Sigmoid colon (tissue), 6 donors: ENCODE measurements at regions not wholly inside any gene's neighbourhood (a gene's known extent, or its start where the extent isn't known, plus 50 kb on each side); places are given as distances from the start of the nearest gene placed in this dataset.
A peak's percentile ranks its signal among the peaks of the same experiment; 100 is the strongest.

Experiments
- DNase-seq: peaks from one replicate; pipeline ENCODE4 v3.0.0-alpha.2; 2019
- H3K27ac ChIP-seq, 4 donors: fragments of 200-600 bp; sonication (generic); one replicate each; pipeline ENCODE4 v1.5.1; 2016 to 2019; ENCODE audit warnings: mild to moderate bottlenecking in 1 of 4
- H3K27me3 ChIP-seq, 3 donors: fragments of 200-600 bp; sonication (generic); one replicate each; pipeline ENCODE4 v1.5.1; 2019; ENCODE audit warnings: mild to moderate bottlenecking in 1 of 3
- H3K36me3 ChIP-seq, 4 donors: fragments of 200-600 bp; sonication (generic); one replicate each; pipeline ENCODE4 v1.5.1; 2016 to 2019
- H3K4me1 ChIP-seq, 4 donors: fragments of 200-600 bp; sonication (generic); one replicate each; pipeline ENCODE4 v1.5.1; 2017 to 2019
- H3K4me3 ChIP-seq, 4 donors: fragments of 200-600 bp; sonication (generic); one replicate each; pipeline ENCODE4 v1.5.1; 2017 to 2019; ENCODE audit warnings: mild to moderate bottlenecking in 2 of 4, moderate library complexity in 1 of 4
- H3K9me3 ChIP-seq, 4 donors: fragments of 200-600 bp in 3 of 4; sonication (generic) in 3 of 4; one replicate each; pipeline versions ENCODE4 v1.5.1 to v1.6.1; 2013 to 2019
- CTCF ChIP-seq, 4 experiments: fragments of 450-650 bp in 3 of 4; fragments of 200-600 bp in 1 of 4; IDR thresholded peaks; one replicate each; pipeline ENCODE4 v1.5.1; 2016 to 2019; ENCODE audit warnings: antibody characterized with exemption in 4 of 4, mild to moderate bottlenecking in 3 of 4, moderate library complexity in 2 of 4
- EP300 ChIP-seq, 4 donors: sonication (generic); formaldehyde crosslinking; IDR thresholded peaks; one replicate each; pipeline ENCODE4 v1.6.1; 2017; ENCODE audit warnings: antibody characterized with exemption in 4 of 4
- POLR2A ChIP-seq, 2 donors: fragments of 450-650 bp; IDR thresholded peaks; one replicate each; pipeline ENCODE4 v1.6.1; 2016; ENCODE audit warnings: antibody characterized with exemption in 2 of 2, mild to moderate bottlenecking in 2 of 2, moderate library complexity in 2 of 2
- POLR2AphosphoS5 ChIP-seq, 4 donors: sonication (generic); formaldehyde crosslinking; IDR thresholded peaks; one replicate each; pipeline ENCODE4 v1.6.1; 2017; ENCODE audit warnings: antibody characterized with exemption in 4 of 4
- WGBS, 2 donors: extraction: QIAGEN DNeasy Blood & Tissue Kit; methylation state at CpG; one replicate each; pipeline ENCODE4 v1.1.7; 2013; 5-methylcytosine and 5-hydroxymethylcytosine counted together
- intact Hi-C: fragments of 100-400 bp; cut with DNase I; formaldehyde crosslinking; loops from one replicate; pipeline ENCODE4 v1.15.1; 2023
- donor health status: healthy with polysubstance abuse.
- donor health status: healthy.

- intact Hi-C loops: loop anchor here (10.0 kb wide), 1 partner anchor 580 kb away; no protein-coding TSS in a partner anchor
- DNase-seq: no peak
- Histone ChIP-seq H3K27me3 (no peaks in the 10 kb centered on the region), H3K27ac (no peak overlapping the region), H3K4me1 (no peaks in the 10 kb centered on the region), H3K36me3 (no peaks in the 10 kb centered on the region), H3K9me3 (no peaks in the 10 kb centered on the region), H3K4me3 (no peak overlapping the region)
- WGBS, 2 donors: 27 to 28% methylated on average over 5 of the region's 5 CpGs
- peak in 3 of 4 experiments; percentile 46 to 71 (median 59) for TF ChIP-seq CTCF (IDR thresholded peaks at IDR 0.05)
- TF ChIP-seq POLR2AphosphoS5 (IDR thresholded peaks at IDR 0.05): no peak
- no peak for TF ChIP-seq EP300 (IDR thresholded peaks at IDR 0.05)
- no peak for TF ChIP-seq POLR2A (IDR thresholded peaks at IDR 0.05)
Measured at GRCh38 chr18:27605107-27605834, 420.2 kb upstream of the CHST9 start.

- Histone ChIP-seq H3K27me3 (no peaks in the 10 kb centered on the region), H3K36me3 (no peaks in the 10 kb centered on the region), H3K4me1 (no peaks in the 10 kb centered on the region), H3K9me3 (no peaks in the 10 kb centered on the region), H3K27ac (no peak overlapping the region), H3K4me3 (no peak overlapping the region)
- no peak for DNase-seq
- whole genome bisulfite sequencing, 2 donors: 32 to 65% methylated on average over 4 of the region's 4 CpGs
- intact Hi-C loops: loop anchor here (5.0 to 10.0 kb wide), 3 partner anchors 242 to 587 kb away; no protein-coding TSS in a partner anchor
- TF ChIP-seq POLR2A (IDR thresholded peaks at IDR 0.05) (no peak), POLR2AphosphoS5 (IDR thresholded peaks at IDR 0.05) (no peak), EP300 (IDR thresholded peaks at IDR 0.05) (no peak), CTCF (IDR thresholded peaks at IDR 0.05) (no peak)
Measured at GRCh38 chr18:27604583-27604982, 419.5 kb upstream of the CHST9 start.

- TF ChIP-seq POLR2AphosphoS5 (IDR thresholded peaks at IDR 0.05) (no peak), POLR2A (IDR thresholded peaks at IDR 0.05) (no peak), EP300 (IDR thresholded peaks at IDR 0.05) (no peak), CTCF (IDR thresholded peaks at IDR 0.05) (no peak)
- H3K4me3 ChIP-seq: no peak overlapping the region
- no peak for DNase-seq
- H3K36me3 ChIP-seq: no peaks in the 10 kb centered on the region
- H3K27me3 ChIP-seq: no peaks in the 10 kb centered on the region
- H3K4me1 ChIP-seq: no peaks in the 10 kb centered on the region
- WGBS, 2 donors: 93% methylated on average over 2 of the region's 2 CpGs
- no peaks in the 10 kb centered on the region for H3K9me3 ChIP-seq
- intact Hi-C loops: loop anchor here (5.0 to 10.0 kb wide), 3 partner anchors 240 to 585 kb away; no protein-coding TSS in a partner anchor
- H3K27ac ChIP-seq: no peak overlapping the region
Measured at GRCh38 chr18:27602092-27602491, 417.0 kb upstream of the CHST9 start.

GRCh38 chr18:27600245-27600644 is 415.1 kb upstream of the CHST9 start:
- no peaks in the 10 kb centered on the region for H3K36me3 ChIP-seq
- intact Hi-C loops: loop anchor here (5.0 to 10.0 kb wide), 3 partner anchors 238 to 585 kb away; no protein-coding TSS in a partner anchor
- TF ChIP-seq POLR2A (IDR thresholded peaks at IDR 0.05) (no peak), POLR2AphosphoS5 (IDR thresholded peaks at IDR 0.05) (no peak), CTCF (IDR thresholded peaks at IDR 0.05) (no peak), EP300 (IDR thresholded peaks at IDR 0.05) (no peak)

More at GRCh38 chr18:27600245-27600644, 415.1 kb upstream of the CHST9 start:
- Histone ChIP-seq H3K4me1 (no peaks in the 10 kb centered on the region), H3K27ac (no peak overlapping the region), H3K4me3 (no peak overlapping the region), H3K9me3 (no peaks in the 10 kb centered on the region), H3K27me3 (no peaks in the 10 kb centered on the region)
- no peak for DNase-seq
